Neural progenitor cell (in vitro differentiated cells): ENCODE measurements at regions not wholly inside any gene's neighbourhood (a gene's known extent, or its start where the extent isn't known, plus 50 kb on each side); places are given as distances from the start of the nearest gene placed in this dataset.
"Not testable (repeated sequence)": the region's sequence is repeated elsewhere in the genome, so short reads cannot be mapped to it uniquely, and the experiment has no call there.

ENCODE experiments used
- DNase-seq: peaks from one replicate; pipeline ENCODE4 v3.0.0-alpha.2; 2016; ENCODE audit warnings: low spot score
- H2AFZ ChIP-seq: fragments of 200-600 bp; sonication (generic); replicated peaks from 2 replicates; pipeline ENCODE4 v1.6.1; 2016; ENCODE audit warnings: antibody characterized with exemption
- H3F3A ChIP-seq: fragments of 200-600 bp; sonication (generic); 2 replicates; pipeline ENCODE4 v1.6.1; 2016; ENCODE audit warnings: antibody characterized with exemption, low read depth
- H3K27ac ChIP-seq: fragments of 200-600 bp; sonication (generic); 2 replicates; pipeline ENCODE4 v1.5.1; 2016; ENCODE audit warnings: mild to moderate bottlenecking
- H3K27me3 ChIP-seq: fragments of 200-600 bp; sonication (generic); 2 replicates; pipeline ENCODE4 v1.6.1; 2016; ENCODE audit warnings: mild to moderate bottlenecking, moderate library complexity
- H3K36me3 ChIP-seq: fragments of 200-600 bp; sonication (generic); 2 replicates; pipeline ENCODE4 v1.5.1; 2016
- H3K4me1 ChIP-seq: fragments of 200-600 bp; sonication (generic); 2 replicates; pipeline ENCODE4 v1.6.1; 2016; ENCODE audit warnings: mixed run types
- H3K4me2 ChIP-seq: fragments of 200-600 bp; sonication (generic); 2 replicates; pipeline ENCODE4 v1.6.1; 2016
- H3K4me3 ChIP-seq: fragments of 200-600 bp; sonication (generic); 2 replicates; pipeline ENCODE4 v1.5.1; 2016
- H3K79me2 ChIP-seq: fragments of 200-600 bp; sonication (generic); 2 replicates; pipeline ENCODE4 v1.6.1; 2016; ENCODE audit warnings: low read depth
- H3K9ac ChIP-seq: fragments of 200-600 bp; sonication (generic); 2 replicates; pipeline ENCODE4 v1.6.1; 2016
- H3K9me3 ChIP-seq: fragments of 200-600 bp; sonication (generic); 2 replicates; pipeline ENCODE4 v1.5.1; 2016; ENCODE audit warnings: low read depth
- H4K20me1 ChIP-seq: fragments of 200-600 bp; sonication (generic); 2 replicates; pipeline ENCODE4 v1.6.1; 2016; ENCODE audit warnings: low read depth
- H3K27ac Mint-ChIP-seq: 3 replicates; pipeline ENCODE4 v1.8.0; 2021; ENCODE audit warnings: mixed read lengths
- H3K27me3 Mint-ChIP-seq: 2 replicates; pipeline ENCODE4 v1.8.0; 2022; ENCODE audit warnings: low read depth, mild to moderate bottlenecking, inconsistent platforms, moderate library complexity, mixed read lengths; ENCODE audit not compliant: insufficient read depth
- H3K36me3 Mint-ChIP-seq: 3 replicates; pipeline ENCODE4 v1.8.0; 2021; ENCODE audit warnings: mixed read lengths
- H3K4me1 Mint-ChIP-seq: 3 replicates; pipeline ENCODE4 v1.8.0; 2021; ENCODE audit warnings: mixed read lengths
- H3K4me3 Mint-ChIP-seq: 3 replicates; pipeline ENCODE4 v1.8.0; 2021; ENCODE audit warnings: mild to moderate bottlenecking, moderate library complexity, mixed read lengths
- H3K9me3 Mint-ChIP-seq: 3 replicates; pipeline ENCODE4 v1.8.0; 2020; ENCODE audit warnings: mixed read lengths
- EZH2 ChIP-seq: fragments of 200-600 bp; sonication (generic); IDR thresholded peaks from 2 replicates; pipeline ENCODE4 v1.6.1; 2017; ENCODE audit warnings: antibody characterized with exemption, mild to moderate bottlenecking, moderate library complexity
- EZH2phosphoT487 ChIP-seq: fragments of 200-600 bp; sonication (generic); IDR thresholded peaks from 2 replicates; pipeline ENCODE4 v1.6.1; 2017; ENCODE audit warnings: antibody characterized with exemption
- TF ChIP-seq, protein P1 (sequence below): fragments of 200-600 bp; sonication (generic); IDR thresholded peaks from 2 replicates; pipeline ENCODE4 v1.5.1; 2017; ENCODE audit warnings: antibody characterized with exemption, mild to moderate bottlenecking

DNA sequence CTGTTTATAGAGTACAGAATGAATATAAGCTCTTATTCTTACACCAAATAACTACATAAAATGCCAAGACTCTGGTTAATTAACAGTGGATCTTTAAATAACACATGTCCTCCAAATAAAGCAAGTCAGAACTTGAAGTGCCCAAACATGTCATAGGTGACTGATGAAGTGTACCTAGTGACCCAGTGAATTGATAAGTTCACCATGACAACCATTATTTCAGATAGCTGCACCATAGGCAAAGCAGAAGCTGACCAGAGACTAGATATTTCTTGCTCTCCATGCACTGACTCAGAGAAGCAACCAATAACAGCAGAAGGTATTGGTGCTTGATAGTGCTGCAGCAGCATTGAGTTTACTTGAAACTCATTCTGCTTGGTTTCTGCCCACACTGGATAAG is 192.1 kb downstream of the DUSP10 start:
- H3K27ac ChIP-seq, result no peak overlapping the region
- no peak overlapping the region for H3K4me2 ChIP-seq
- Mint-ChIP-seq H3K4me3 (no peak overlapping the region), H3K9me3 (peaks cover 2% of the 10 kb centered on the region), H3K27ac (no peak overlapping the region), H3K4me1 (no peaks in the 10 kb centered on the region), H3K36me3 (no peaks in the 10 kb centered on the region), H3K27me3 (peaks cover 3% of the 10 kb centered on the region)
- TF ChIP-seq, protein P1, sequence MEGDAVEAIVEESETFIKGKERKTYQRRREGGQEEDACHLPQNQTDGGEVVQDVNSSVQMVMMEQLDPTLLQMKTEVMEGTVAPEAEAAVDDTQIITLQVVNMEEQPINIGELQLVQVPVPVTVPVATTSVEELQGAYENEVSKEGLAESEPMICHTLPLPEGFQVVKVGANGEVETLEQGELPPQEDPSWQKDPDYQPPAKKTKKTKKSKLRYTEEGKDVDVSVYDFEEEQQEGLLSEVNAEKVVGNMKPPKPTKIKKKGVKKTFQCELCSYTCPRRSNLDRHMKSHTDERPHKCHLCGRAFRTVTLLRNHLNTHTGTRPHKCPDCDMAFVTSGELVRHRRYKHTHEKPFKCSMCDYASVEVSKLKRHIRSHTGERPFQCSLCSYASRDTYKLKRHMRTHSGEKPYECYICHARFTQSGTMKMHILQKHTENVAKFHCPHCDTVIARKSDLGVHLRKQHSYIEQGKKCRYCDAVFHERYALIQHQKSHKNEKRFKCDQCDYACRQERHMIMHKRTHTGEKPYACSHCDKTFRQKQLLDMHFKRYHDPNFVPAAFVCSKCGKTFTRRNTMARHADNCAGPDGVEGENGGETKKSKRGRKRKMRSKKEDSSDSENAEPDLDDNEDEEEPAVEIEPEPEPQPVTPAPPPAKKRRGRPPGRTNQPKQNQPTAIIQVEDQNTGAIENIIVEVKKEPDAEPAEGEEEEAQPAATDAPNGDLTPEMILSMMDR, result no peak
- TF ChIP-seq EZH2phosphoT487, result no peak
- TF ChIP-seq EZH2, result no peak
- no peaks in the 10 kb centered on the region for H4K20me1 ChIP-seq
- no peaks in the 10 kb centered on the region for H3K4me1 ChIP-seq
- no peaks in the 10 kb centered on the region for H3K9me3 ChIP-seq
- H3K36me3 ChIP-seq, result no peaks in the 10 kb centered on the region
- no peak overlapping the region for H3K9ac ChIP-seq
- H3K79me2 ChIP-seq, result no peaks in the 10 kb centered on the region
- no peak overlapping the region for H3K4me3 ChIP-seq
- no peaks in the 10 kb centered on the region for H3K27me3 ChIP-seq
- DNase-seq, result no peak
- H3F3A ChIP-seq, result no peaks in the 10 kb centered on the region
- H2AFZ ChIP-seq, result no peak overlapping the region

- not testable (repeated sequence) for H3K27ac ChIP-seq, H3K36me3 ChIP-seq, H3K27me3 ChIP-seq, H3K36me3 Mint-ChIP-seq, H3K79me2 ChIP-seq, H4K20me1 ChIP-seq, H3K4me3 ChIP-seq, H3K4me1 ChIP-seq, H3K4me3 Mint-ChIP-seq, H3K27me3 Mint-ChIP-seq, H2AFZ ChIP-seq, H3K27ac Mint-ChIP-seq, H3K4me2 ChIP-seq, H3F3A ChIP-seq, H3K9me3 Mint-ChIP-seq, H3K9me3 ChIP-seq, H3K9ac ChIP-seq, DNase-seq
- H3K4me1 Mint-ChIP-seq, result peaks cover 15% of the 10 kb centered on the region
Observed at GRCh38 chr1:221552792-221553191, 189.1 kb downstream of the DUSP10 start.

DNA sequence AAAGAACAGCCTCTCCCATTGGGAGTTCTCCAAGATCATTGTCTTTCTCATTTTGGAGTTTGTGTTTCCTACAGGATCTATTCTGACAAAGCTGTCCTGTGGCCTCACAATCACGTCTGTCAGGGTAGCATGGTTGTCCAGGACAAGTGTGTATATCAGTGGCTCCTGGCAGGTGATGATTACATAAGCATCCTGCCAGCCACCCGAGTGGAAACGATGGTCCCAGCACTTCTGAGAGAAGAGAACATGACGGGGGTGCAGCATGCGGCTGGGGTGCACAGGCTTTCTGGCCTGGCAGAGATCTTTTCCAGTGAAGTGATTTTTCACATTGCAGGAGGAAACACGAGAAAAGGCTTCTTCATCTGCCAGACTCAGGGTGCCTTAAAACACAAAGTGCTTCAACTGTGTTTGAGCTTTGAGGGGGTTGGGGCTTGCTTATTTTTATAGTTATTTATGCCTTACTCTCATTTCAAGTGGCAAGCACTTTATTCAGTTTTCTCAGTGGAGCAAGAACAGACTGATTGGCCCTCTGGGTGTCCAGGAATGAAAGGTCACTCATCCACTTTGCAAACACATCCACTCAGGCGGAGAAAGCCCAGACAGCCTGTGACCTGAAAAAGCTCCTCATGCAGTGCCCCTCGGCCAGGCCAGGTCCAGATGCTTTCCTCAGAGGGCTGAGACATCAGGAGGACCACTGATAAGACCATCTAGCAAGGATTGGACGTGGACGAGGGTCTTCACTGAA is 186.0 kb downstream of the DUSP10 start:
- H2AFZ ChIP-seq, result no peak overlapping the region
- no peaks in the 10 kb centered on the region for H3K27me3 Mint-ChIP-seq
- H3F3A ChIP-seq, result no peaks in the 10 kb centered on the region
- no peaks in the 10 kb centered on the region for H3K4me1 ChIP-seq
- no peak overlapping the region for H3K27ac Mint-ChIP-seq
- no peak overlapping the region for H3K27ac ChIP-seq
- no peak overlapping the region for H3K4me2 ChIP-seq
- H3K9me3 ChIP-seq, result no peaks in the 10 kb centered on the region
- no peaks in the 10 kb centered on the region for H3K9me3 Mint-ChIP-seq
- no peaks in the 10 kb centered on the region for H3K36me3 ChIP-seq
- peaks cover 15% of the 10 kb centered on the region for H3K4me1 Mint-ChIP-seq
- H3K79me2 ChIP-seq, result no peaks in the 10 kb centered on the region
- no peaks in the 10 kb centered on the region for H3K27me3 ChIP-seq
- H3K36me3 Mint-ChIP-seq, result no peaks in the 10 kb centered on the region
- H3K4me3 ChIP-seq, result no peak overlapping the region
- no peak for TF ChIP-seq EZH2
- no peak for TF ChIP-seq EZH2phosphoT487
- no peak overlapping the region for H3K4me3 Mint-ChIP-seq
- DNase-seq, result no peak
- H3K9ac ChIP-seq, result no peak overlapping the region
- no peaks in the 10 kb centered on the region for H4K20me1 ChIP-seq

DNA sequence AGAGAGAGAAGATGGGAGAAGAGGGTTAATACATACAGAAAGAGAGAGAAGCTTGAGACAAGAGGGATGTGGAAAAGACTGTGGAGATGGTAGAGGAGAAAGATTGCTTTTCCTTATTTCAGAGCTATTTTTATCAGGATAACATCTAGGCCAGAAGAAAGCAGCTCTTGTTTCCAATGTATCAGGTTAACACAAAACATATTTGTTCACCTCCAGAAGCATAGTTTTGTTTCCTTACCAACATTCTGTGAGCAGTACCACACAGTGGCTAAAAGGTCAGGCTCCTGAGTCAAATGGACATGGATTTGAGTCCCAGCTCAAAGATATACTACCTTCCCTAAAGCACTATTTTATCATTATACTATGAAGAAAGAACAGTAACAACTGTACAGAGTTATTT is 185.5 kb downstream of the DUSP10 start:
- H3F3A ChIP-seq, result no peaks in the 10 kb centered on the region
- no peak overlapping the region for H3K4me3 ChIP-seq
- no peaks in the 10 kb centered on the region for H4K20me1 ChIP-seq
- H3K27ac Mint-ChIP-seq, result no peak overlapping the region
- H3K27me3 Mint-ChIP-seq, result no peaks in the 10 kb centered on the region
- no peaks in the 10 kb centered on the region for H3K4me1 ChIP-seq
- no peaks in the 10 kb centered on the region for H3K79me2 ChIP-seq
- peaks cover 15% of the 10 kb centered on the region for H3K4me1 Mint-ChIP-seq
- no peaks in the 10 kb centered on the region for H3K36me3 ChIP-seq
- no peak overlapping the region for H3K4me3 Mint-ChIP-seq
- no peak overlapping the region for H3K9ac ChIP-seq
- no peak overlapping the region for H2AFZ ChIP-seq
- no peaks in the 10 kb centered on the region for H3K36me3 Mint-ChIP-seq
- H3K9me3 Mint-ChIP-seq, result no peaks in the 10 kb centered on the region
- TF ChIP-seq, protein P1, result no peak
- TF ChIP-seq EZH2phosphoT487, result no peak
- TF ChIP-seq EZH2, result no peak
- no peak for DNase-seq
- H3K27ac ChIP-seq, result no peak overlapping the region
- H3K9me3 ChIP-seq, result no peaks in the 10 kb centered on the region
- H3K4me2 ChIP-seq, result no peak overlapping the region
- H3K27me3 ChIP-seq, result no peaks in the 10 kb centered on the region
